Body of pancreas (tissue), 4 donors: ENCODE measurements at regions not wholly inside any gene's neighbourhood (a gene's known extent, or its start where the extent isn't known, plus 50 kb on each side); places are given as distances from the start of the nearest gene placed in this dataset.
A peak's percentile ranks its signal among the peaks of the same experiment; 100 is the strongest.
"Not testable (repeated sequence)": the region's sequence is repeated elsewhere in the genome, so short reads cannot be mapped to it uniquely, and the experiment has no call there.

Source experiments
- ATAC-seq: fragments of 150-250 bp; one replicate; pipeline ENCODE4 v1.9.1; 2016
- DNase-seq, 4 donors: peaks; one replicate each; pipeline ENCODE4 v3.0.0-alpha.2; 2019
- H3K27ac ChIP-seq, 4 donors: fragments of 200-600 bp; sonication (generic); 1 replicate in 3 of 4; 2 replicates in 1 of 4; pipeline versions ENCODE4 v1.5.1 to v1.6.1; 2016 to 2019; ENCODE audit warnings: mild to moderate bottlenecking in 1 of 4, mixed read lengths in 1 of 4, moderate library complexity in 1 of 4
- H3K27me3 ChIP-seq, 2 donors: fragments of 200-600 bp; sonication (generic); one replicate each; pipeline ENCODE4 v1.6.0; 2016; ENCODE audit warnings: mild to moderate bottlenecking in 1 of 2
- H3K36me3 ChIP-seq, 2 donors: fragments of 200-600 bp; sonication (generic); replicated peaks in 1 of 2; 2 replicates each; pipeline ENCODE4 v1.5.1; 2016; ENCODE audit warnings: low read depth in 2 of 2; ENCODE audit not compliant: insufficient read depth in 1 of 2
- H3K4me1 ChIP-seq: fragments of 200-600 bp; sonication (generic); one replicate; pipeline ENCODE4 v1.6.0; 2016
- H3K4me3 ChIP-seq, 2 donors: fragments of 200-600 bp; sonication (generic); 1 replicate in 1 of 2; 2 replicates in 1 of 2; pipeline ENCODE4 v1.5.1; 2016 to 2019
- H3K9me3 ChIP-seq, 3 donors: fragments of 200-600 bp; sonication (generic); 1 replicate in 2 of 3; 2 replicates in 1 of 3; pipeline ENCODE4 v1.5.1; 2016
- POLR2A ChIP-seq, 3 donors: fragments of 450-650 bp; IDR thresholded peaks; one replicate each; pipeline ENCODE4 v1.6.1; 2016; ENCODE audit warnings: antibody characterized with exemption in 3 of 3, mild to moderate bottlenecking in 2 of 3
- WGBS, 2 donors: methylation state at CpG; one replicate each; pipeline ENCODE4 v1.1.5; 2017; 5-methylcytosine and 5-hydroxymethylcytosine counted together
- intact Hi-C: fragments of 100-400 bp; cut with DNase I; formaldehyde crosslinking; loops from one replicate; pipeline ENCODE4 v1.15.1; 2023
- TF ChIP-seq, protein P1 (sequence below), 7 experiments: fragments of 450-650 bp in 4 of 7; fragments of 200-600 bp in 3 of 7; sonication (generic) in 3 of 7; IDR thresholded peaks; one replicate each; pipeline ENCODE4 v1.5.1; 2016 to 2019; ENCODE audit warnings: antibody characterized with exemption in 7 of 7

DNA sequence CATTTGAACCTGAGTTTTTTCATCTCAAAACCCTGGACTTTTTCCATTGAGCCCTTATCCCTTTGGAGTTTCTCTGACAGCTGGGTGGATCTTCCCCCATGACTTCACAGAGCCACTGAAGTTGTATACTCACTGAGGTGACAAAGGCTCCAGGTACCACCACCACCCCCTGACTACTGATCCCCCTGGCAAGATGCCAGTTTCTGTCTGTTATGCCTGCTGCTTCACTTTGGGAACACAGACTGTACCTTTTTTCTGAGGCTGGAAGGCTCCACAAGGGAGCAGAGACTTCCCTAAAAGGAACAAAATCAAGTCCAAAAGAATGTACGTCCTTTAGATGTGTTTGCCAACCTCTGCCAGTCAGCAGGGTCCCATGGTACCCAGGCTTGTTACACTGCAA lies 160.3 kb upstream of the JADE1 start:
- 25 to 31% methylated on average over 1 of the region's 1 CpG for WGBS, 2 donors
- DNase-seq, result no peak
- H3K27ac ChIP-seq, result no peak overlapping the region

DNA sequence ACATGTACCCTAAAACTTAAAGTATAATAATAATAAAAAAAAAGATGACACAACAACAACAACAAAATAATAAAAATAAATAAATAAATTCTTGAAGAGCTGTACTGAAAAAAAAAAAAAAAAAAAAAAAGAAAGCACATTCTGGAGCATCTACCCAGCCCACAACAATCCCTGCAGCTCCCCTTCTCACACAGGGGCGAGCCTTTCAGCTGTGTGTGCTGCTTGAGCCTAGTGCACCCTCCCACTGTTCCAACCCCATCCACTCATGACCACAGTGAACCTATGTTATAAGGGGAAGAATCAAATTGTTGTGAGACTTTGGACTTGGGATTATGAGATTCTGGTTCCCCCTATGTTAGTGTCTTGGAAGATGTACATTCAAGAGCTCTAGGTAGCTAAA lies 161.5 kb upstream of the JADE1 start:
- Histone ChIP-seq H3K27me3 (no peaks in the 10 kb centered on the region), H3K36me3 (no peaks in the 10 kb centered on the region), H3K4me3 (no peak overlapping the region), H3K4me1 (peaks cover 12% of the 10 kb centered on the region), H3K27ac (no peak overlapping the region), H3K9me3 (no peaks in the 10 kb centered on the region)
- ATAC-seq (no peak), DNase-seq (no peak)
- no peak for TF ChIP-seq POLR2A (IDR thresholded peaks at IDR 0.05)
- TF ChIP-seq, protein P1, sequence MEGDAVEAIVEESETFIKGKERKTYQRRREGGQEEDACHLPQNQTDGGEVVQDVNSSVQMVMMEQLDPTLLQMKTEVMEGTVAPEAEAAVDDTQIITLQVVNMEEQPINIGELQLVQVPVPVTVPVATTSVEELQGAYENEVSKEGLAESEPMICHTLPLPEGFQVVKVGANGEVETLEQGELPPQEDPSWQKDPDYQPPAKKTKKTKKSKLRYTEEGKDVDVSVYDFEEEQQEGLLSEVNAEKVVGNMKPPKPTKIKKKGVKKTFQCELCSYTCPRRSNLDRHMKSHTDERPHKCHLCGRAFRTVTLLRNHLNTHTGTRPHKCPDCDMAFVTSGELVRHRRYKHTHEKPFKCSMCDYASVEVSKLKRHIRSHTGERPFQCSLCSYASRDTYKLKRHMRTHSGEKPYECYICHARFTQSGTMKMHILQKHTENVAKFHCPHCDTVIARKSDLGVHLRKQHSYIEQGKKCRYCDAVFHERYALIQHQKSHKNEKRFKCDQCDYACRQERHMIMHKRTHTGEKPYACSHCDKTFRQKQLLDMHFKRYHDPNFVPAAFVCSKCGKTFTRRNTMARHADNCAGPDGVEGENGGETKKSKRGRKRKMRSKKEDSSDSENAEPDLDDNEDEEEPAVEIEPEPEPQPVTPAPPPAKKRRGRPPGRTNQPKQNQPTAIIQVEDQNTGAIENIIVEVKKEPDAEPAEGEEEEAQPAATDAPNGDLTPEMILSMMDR (IDR thresholded peaks at IDR 0.05), result no peak
- WGBS, 2 donors, result 85 to 100% methylated on average over 1 of the region's 1 CpG
- intact Hi-C loops, result no loop called here

More for the DNA sequence above, 160.3 kb upstream of the JADE1 start:
- no peak overlapping the region for H3K4me3 ChIP-seq
- peaks cover 12% of the 10 kb centered on the region for H3K4me1 ChIP-seq
- TF ChIP-seq, protein P1 (IDR thresholded peaks at IDR 0.05), result no peak
- TF ChIP-seq POLR2A (IDR thresholded peaks at IDR 0.05), result no peak
- no peaks in the 10 kb centered on the region for H3K27me3 ChIP-seq
- intact Hi-C loops, result no loop called here
- H3K36me3 ChIP-seq, result no peaks in the 10 kb centered on the region
- ATAC-seq, result no peak
- H3K9me3 ChIP-seq, result no peaks in the 10 kb centered on the region

DNA sequence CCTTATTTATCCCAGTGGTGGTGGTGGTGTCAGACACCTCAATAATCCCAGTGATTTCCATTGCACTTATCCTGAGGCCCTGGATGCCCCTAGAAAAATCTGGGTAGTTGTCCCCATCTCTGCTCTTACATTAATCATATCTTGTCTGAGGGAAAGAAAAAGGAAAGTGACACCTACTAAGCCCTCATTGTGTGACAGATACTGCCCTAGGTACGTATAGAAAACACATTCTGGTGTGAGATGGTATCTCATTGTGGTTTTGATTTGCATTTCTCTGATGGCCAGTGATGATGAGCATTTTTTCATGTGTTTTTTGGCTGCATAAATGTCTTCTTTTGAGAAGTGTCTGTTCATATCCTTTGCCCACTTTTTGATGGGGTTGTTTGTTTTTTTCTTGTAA lies 162.6 kb upstream of the JADE1 start:
- DNase-seq, H3K27me3 ChIP-seq, H3K4me3 ChIP-seq, H3K27ac ChIP-seq, H3K9me3 ChIP-seq, intact Hi-C loops, ATAC-seq, H3K36me3 ChIP-seq: not testable (repeated sequence)
- H3K4me1 ChIP-seq, result peaks cover 12% of the 10 kb centered on the region
- 89 to 90% methylated on average over 1 of the region's 1 CpG for WGBS, 2 donors

DNA sequence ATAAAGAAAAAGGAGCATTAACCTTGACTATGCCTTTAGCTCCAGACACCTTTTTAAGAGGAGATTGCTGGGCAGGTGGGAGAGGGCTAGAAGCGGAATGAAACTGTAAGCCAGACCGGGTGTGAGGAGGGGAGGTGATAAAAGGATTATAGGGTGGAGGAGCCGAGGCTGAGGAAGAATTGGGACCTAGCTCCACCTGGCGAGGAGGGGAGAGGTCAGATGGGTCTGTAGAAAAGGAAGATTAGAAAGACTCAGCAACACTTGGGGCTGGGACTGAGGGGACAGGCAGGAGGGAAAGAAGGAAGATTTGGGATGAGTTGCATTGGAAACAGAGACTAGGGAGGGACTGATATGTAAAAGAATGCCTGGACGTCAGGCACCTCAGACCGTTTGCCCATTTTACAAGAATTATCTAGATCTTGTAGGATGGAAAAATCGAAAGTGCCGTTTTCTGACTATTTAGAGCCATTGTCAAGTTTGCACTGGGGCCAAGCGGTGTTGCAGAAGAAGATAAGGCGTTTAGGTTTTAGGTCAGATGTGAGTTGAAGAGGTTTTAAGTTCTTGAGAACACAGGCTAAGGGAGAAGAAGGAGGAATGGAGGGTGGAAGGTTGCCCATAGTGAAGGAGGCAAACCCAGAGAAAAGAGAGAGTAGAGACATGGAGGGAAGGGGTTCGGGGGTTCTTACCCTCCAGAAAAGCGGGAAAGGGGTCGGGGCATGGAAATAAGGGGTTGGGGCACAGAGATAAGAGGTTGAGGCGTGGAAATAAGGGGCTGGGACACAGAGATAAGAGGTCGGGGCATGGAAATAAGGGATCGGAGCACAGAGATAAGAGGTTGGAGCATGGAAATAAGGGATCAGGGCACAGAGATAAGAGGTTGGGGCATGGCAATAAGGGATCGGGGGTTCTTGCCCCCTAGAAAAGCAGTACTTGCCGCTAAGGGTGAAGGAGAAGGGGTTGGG lies 164.5 kb upstream of the JADE1 start:
- peaks cover 13% of the 10 kb centered on the region for H3K4me1 ChIP-seq
- WGBS, 2 donors, result 44 to 52% methylated on average over 18 of the region's 18 CpGs
- ATAC-seq, H3K9me3 ChIP-seq, intact Hi-C loops, H3K4me3 ChIP-seq, H3K27me3 ChIP-seq, H3K36me3 ChIP-seq, H3K27ac ChIP-seq: not testable (repeated sequence)
- DNase-seq, result peak; percentile 34 to 66 (median 54)
- TF ChIP-seq, protein P1 (IDR thresholded peaks at IDR 0.05), result peak in 4 of 7 experiments; percentile 37 to 52 (median 47)

DNA sequence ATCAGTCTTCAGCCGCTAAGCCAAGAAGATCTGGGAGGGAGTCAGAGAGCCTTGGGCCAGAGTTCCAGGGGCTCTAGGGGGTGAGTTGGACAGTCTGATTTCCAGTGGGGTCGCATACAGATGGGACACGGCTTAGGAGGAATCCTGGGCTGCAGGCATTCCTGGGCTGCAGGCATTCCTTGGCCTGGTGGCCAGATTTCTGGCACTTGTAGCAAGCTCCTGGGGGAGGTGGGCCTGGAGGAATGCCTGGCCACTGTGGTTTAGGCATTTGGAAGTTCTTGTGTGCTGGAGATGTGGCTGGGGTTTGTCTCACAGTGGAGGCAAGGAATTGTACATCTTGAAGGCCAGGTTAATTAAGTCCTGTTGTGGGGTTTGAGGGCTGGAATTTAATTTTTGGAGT lies 165.4 kb upstream of the JADE1 start:
- WGBS, 2 donors, result 87 to 90% methylated on average over 3 of the region's 3 CpGs

DNA sequence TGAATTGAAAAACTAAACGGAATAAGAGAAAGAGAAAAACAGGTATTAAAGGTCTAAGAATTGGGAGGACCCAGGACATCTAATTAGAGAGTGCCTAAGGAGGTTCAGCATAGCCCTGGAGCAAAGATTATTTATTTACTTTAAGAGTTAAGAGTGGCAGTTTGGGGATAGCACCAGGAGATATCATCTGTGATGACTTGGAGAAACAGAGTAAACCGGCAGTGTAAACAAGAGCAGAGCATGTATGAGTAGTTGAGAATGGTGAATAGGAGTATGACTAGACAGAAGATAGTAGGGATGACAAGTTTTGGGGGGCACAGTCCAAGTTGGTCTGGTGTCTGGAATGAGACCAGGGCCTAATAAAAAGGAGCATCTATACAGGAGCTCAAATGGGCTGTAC lies 167.9 kb upstream of the JADE1 start:
- H3K36me3 ChIP-seq, H3K27me3 ChIP-seq, ATAC-seq, H3K4me3 ChIP-seq, H3K27ac ChIP-seq, H3K9me3 ChIP-seq, DNase-seq, intact Hi-C loops: not testable (repeated sequence)
- H3K4me1 ChIP-seq, result peaks cover 13% of the 10 kb centered on the region
- 87 to 88% methylated on average over 2 of the region's 2 CpGs for WGBS, 2 donors

More for the DNA sequence above, 165.4 kb upstream of the JADE1 start:
- H3K4me1 ChIP-seq, result peaks cover 11% of the 10 kb centered on the region
- DNase-seq, H3K27me3 ChIP-seq, H3K4me3 ChIP-seq, H3K36me3 ChIP-seq, H3K27ac ChIP-seq, H3K9me3 ChIP-seq, ATAC-seq, intact Hi-C loops: not testable (repeated sequence)
